ENCODE measurements at regions not wholly inside any gene's neighbourhood (a gene's known extent, or its start where the extent isn't known, plus 50 kb on each side); places are given as distances from the start of the nearest gene placed in this dataset.

- Histone ChIP-seq H3K9me3 (no peaks in the 10 kb centered on the region), H3K27ac (no peak overlapping the region), H3K4me1 (peaks cover 0 to under 1% of the 10 kb centered on the region in 2 donors), H3K36me3 (no peaks in the 10 kb centered on the region), H3K4me3 (no peak overlapping the region), H3K27me3 (no peaks in the 10 kb centered on the region)
- DNase-seq (ENCODE audit: low spot score), result no peak
- TF ChIP-seq CTCF (IDR thresholded peaks at IDR 0.05), result no peak
Observed at GRCh38 chr15:101563176-101563796, 73.8 kb upstream of the PCSK6 start.

DNA sequence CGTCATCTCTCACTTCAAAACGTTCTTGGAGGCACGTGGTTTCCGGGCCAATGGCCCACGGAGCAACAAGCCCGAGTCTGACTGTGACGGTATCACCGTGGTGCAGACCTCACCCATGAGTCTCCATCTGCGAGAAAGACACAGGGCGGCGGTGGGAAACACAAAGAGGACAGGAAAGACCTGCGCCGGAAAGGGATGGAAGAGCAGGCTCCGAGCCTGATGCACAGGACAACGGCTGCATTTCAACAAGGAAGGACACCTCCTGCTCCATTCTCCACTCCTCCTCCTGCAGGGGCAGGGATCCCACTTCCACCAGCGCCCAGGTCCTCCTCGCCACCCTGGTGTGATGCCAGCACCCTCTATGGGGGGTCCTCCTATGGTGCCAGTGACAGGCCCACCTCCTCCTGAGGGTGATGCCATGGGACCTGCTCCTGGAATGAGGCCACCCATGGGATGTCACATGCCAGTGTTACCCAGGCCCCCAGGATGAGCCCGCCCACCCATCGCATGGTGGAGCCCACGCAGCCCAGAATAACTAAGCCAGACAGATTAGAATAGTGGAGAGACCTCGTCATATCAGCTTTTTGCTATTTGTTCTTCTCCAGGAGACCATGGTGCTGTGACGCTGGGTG lies 73.0 kb upstream of the PCSK6 start:
- peak; percentile 50 for DNase-seq (ENCODE audit: low spot score)
- H3K27ac ChIP-seq, result no peak overlapping the region
- peaks cover 0 to 3% of the 10 kb centered on the region in 2 donors for H3K4me1 ChIP-seq
- H3K4me3 ChIP-seq, result no peak overlapping the region
- H3K9me3 ChIP-seq, result no peaks in the 10 kb centered on the region
- no peaks in the 10 kb centered on the region for H3K27me3 ChIP-seq
- no peaks in the 10 kb centered on the region for H3K36me3 ChIP-seq
- TF ChIP-seq CTCF (IDR thresholded peaks at IDR 0.05), result no peak

DNA sequence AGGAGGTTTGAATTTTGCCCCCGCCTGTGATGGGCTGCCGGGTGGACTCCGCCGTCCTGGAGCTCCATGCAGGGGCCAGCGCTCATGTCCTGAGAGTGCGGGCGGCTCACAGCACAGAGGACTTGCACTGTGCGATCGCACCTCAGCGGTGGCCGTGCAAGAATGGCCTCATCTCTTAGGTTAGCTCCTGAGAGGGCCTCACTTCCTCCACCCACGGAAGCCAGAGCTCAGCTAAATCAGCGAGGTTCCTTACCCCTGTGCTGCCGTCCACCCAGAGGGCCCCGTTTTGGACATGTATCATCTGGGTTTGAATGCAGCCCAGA lies 72.0 kb upstream of the PCSK6 start:
- no peaks in the 10 kb centered on the region for H3K36me3 ChIP-seq
- peak; percentile 40 for DNase-seq (ENCODE audit: low spot score)
- peaks cover 0 to 3% of the 10 kb centered on the region in 2 donors for H3K4me1 ChIP-seq
- no peaks in the 10 kb centered on the region for H3K9me3 ChIP-seq
- TF ChIP-seq CTCF (IDR thresholded peaks at IDR 0.05), result no peak
- no peak overlapping the region for H3K4me3 ChIP-seq
- no peak overlapping the region for H3K27ac ChIP-seq
- H3K27me3 ChIP-seq, result no peaks in the 10 kb centered on the region

DNA sequence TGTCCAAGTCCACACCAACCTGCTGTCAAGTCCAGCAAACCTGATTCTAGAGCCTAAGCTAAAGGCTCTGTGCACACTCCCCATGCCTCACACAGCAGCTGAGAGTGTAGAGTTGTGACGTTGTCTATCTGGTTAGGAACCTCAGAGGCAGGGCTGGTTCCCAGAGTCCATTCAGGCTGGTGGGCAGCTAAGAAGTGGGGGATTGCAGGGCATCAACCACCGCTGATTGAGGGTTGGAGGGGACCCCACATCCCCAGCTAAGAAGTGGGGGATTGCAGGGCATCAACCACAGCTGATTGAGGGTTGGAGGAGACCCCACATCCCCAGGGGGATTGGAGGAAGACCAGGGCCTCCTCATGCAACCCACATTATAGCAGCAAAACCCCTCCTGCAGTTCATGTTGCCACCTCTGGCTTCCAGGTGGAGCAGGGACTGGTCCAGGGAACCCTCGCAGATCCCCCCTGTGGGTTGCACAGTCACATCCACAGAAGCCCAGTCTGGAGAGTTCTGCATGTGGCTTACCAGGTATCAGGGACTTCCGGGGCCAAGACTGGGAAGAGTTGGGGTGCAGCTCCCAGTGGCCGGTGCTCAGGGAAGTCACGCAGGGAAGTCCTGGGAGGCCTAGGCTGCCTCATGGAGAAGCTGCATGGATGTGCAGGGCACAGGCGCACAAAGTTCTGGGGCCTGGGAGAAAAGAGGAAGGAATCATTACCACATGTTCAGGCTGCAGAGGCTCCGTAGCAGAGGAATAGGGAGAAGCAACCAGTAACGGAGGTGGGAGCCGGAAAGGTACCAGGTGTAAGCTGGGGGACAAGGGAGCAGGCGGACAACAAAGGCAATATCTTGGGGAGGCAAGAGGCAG lies 71.4 kb upstream of the PCSK6 start:
- H3K4me1 ChIP-seq, result peaks cover 0 to 3% of the 10 kb centered on the region in 2 donors
- H3K36me3 ChIP-seq, result no peaks in the 10 kb centered on the region
- no peak overlapping the region for H3K4me3 ChIP-seq
- DNase-seq (ENCODE audit: low spot score), result peak; percentile 23
- TF ChIP-seq CTCF (IDR thresholded peaks at IDR 0.05), result no peak
- H3K27ac ChIP-seq, result no peak overlapping the region
- no peaks in the 10 kb centered on the region for H3K27me3 ChIP-seq
- no peaks in the 10 kb centered on the region for H3K9me3 ChIP-seq

GRCh38 chr15:101559952-101560351 lies 70.4 kb upstream of the PCSK6 start:
- Histone ChIP-seq H3K36me3 (no peaks in the 10 kb centered on the region), H3K4me1 (peaks cover 0 to 3% of the 10 kb centered on the region in 2 donors), H3K27me3 (no peaks in the 10 kb centered on the region), H3K27ac (no peak overlapping the region), H3K9me3 (no peaks in the 10 kb centered on the region), H3K4me3 (no peak overlapping the region)
- peak; percentile 49 for DNase-seq (ENCODE audit: low spot score)
- TF ChIP-seq CTCF (IDR thresholded peaks at IDR 0.05), result no peak
